ENCODE measurements at regions not wholly inside any gene's neighbourhood (a gene's known extent, or its start where the extent isn't known, plus 50 kb on each side); places are given as distances from the start of the nearest gene placed in this dataset.

DNA sequence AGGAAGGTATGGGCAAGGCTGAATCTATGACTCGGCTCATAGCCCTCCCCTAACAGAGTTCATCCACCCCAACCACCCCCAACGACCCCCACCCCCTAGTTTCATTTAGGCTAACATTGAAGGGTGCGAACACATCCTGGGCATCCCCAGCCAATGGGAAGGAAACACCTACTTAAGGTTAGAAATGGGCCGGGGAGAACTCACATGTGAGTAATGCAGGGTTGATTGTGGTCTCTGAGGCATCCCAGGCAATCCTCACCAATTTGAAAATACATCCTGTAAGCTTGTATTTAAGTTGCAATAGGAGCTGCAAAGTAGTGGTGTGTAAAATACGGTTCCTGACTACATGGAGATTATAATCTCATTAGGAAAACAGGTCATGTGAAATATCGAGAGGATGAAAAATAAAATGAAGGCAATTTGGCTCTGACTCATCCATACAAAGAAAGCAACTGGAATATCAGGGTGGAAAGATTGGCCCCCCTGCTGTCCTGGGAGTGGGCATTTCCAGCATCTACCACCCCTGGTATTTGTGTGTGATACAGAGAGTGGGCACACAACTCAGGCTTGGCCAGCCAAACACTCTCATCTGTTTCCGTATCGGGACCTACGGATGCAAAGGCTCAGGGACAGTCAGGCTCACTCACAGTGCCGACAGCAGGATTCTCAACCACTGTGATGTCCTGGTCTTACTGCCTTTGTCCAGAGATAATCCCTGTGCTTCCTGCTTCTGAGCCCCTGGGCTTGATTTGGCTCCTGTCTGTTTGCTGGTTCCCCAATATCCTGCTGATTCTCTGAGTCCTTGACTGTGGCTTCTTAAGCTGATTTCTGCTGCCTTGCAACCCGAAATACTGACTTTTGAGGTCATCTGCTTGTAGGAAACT lies 90.0 kb upstream of the NCKAP5 start:
- TF ChIP-seq, protein P1, sequence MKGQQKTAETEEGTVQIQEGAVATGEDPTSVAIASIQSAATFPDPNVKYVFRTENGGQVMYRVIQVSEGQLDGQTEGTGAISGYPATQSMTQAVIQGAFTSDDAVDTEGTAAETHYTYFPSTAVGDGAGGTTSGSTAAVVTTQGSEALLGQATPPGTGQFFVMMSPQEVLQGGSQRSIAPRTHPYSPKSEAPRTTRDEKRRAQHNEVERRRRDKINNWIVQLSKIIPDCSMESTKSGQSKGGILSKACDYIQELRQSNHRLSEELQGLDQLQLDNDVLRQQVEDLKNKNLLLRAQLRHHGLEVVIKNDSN (CRISPR knock-in tag; IDR thresholded peaks at IDR 0.05): no peak
- TF ChIP-seq, protein P2, sequence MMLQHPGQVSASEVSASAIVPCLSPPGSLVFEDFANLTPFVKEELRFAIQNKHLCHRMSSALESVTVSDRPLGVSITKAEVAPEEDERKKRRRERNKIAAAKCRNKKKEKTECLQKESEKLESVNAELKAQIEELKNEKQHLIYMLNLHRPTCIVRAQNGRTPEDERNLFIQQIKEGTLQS (IDR thresholded peaks at IDR 0.05): no peak
- TF ChIP-seq, protein P2 (CRISPR knock-in tag; conservative IDR thresholded peaks at IDR 0.05): no peak
